A673 (cell line): ENCODE measurements at regions not wholly inside any gene's neighbourhood (a gene's known extent, or its start where the extent isn't known, plus 50 kb on each side); places are given as distances from the start of the nearest gene placed in this dataset.
"Not testable (repeated sequence)": the region's sequence is repeated elsewhere in the genome, so short reads cannot be mapped to it uniquely, and the experiment has no call there.

Experiments used
- BruUV-seq: library from RNA; stranded (reverse); fragments of 400-500 nt; replicated peaks from 2 replicates; lab custom pipeline; 2021; lab: Mats Ljungman, UMichigan
- CTCF ChIA-PET: fragments of 300-600 bp; sonication (Branson Sonifier 250); formaldehyde crosslinking; loops from one replicate; lab custom pipeline; 2022; ENCODE audit warnings: antibody characterized with exemption; lab: Charles Lee
- POLR2A ChIA-PET: fragments of 300-600 bp; sonication (Branson Sonifier 250); formaldehyde crosslinking; loops from one replicate; lab custom pipeline; 2022; ENCODE audit warnings: antibody characterized with exemption; ENCODE audit not compliant: low non-redundant PET; lab: Charles Lee
- DNase-seq: peaks from one replicate; pipeline ENCODE4 v3.0.0-alpha.2; 2015; ENCODE audit warnings: low spot score
- H3K27ac ChIP-seq: fragments of 200-600 bp; sonication (generic); 2 replicates; pipeline ENCODE4 v1.5.1; 2016; ENCODE audit warnings: mixed run types, low read depth, mild to moderate bottlenecking, mixed read lengths, antibody characterized with exemption, low read length; ENCODE audit not compliant: poor library complexity, severe bottlenecking
- H3K27me3 ChIP-seq: fragments of 200-600 bp; sonication (generic); replicated peaks from 2 replicates; pipeline ENCODE4 v1.6.1; 2017; ENCODE audit warnings: mixed run types, low read depth, mild to moderate bottlenecking, mixed read lengths, antibody characterized with exemption, low read length; ENCODE audit not compliant: insufficient read depth, poor library complexity
- H3K36me3 ChIP-seq: fragments of 200-600 bp; sonication (generic); 2 replicates; pipeline ENCODE4 v1.6.1; 2016; ENCODE audit warnings: mixed run types, mild to moderate bottlenecking, mixed read lengths, antibody characterized with exemption, low read length; ENCODE audit not compliant: insufficient read depth, poor library complexity, severe bottlenecking
- H3K4me1 ChIP-seq: fragments of 200-600 bp; sonication (generic); 2 replicates; pipeline ENCODE4 v1.6.1; 2017; ENCODE audit warnings: mixed run types, mild to moderate bottlenecking, mixed read lengths, antibody characterized with exemption, low read length; ENCODE audit not compliant: insufficient read depth, poor library complexity, severe bottlenecking
- H3K4me3 ChIP-seq: fragments of 200-600 bp; sonication (generic); 2 replicates; pipeline ENCODE4 v1.5.1; 2016; ENCODE audit warnings: low read depth, mixed run types, mild to moderate bottlenecking, mixed read lengths, low read length; ENCODE audit not compliant: poor library complexity, severe bottlenecking
- H3K9me3 ChIP-seq: fragments of 200-600 bp; sonication (generic); 2 replicates; pipeline ENCODE4 v1.6.1; 2016; ENCODE audit warnings: mixed run types, low read depth, mild to moderate bottlenecking, mixed read lengths, antibody characterized with exemption, low read length; ENCODE audit not compliant: poor library complexity, severe bottlenecking
- CTCF ChIP-seq: fragments of 300-800, 200-600 bp; sonication (generic); conservative IDR thresholded peaks from 2 replicates; pipeline ENCODE4 v1.5.1; 2017; ENCODE audit warnings: low read depth, mild to moderate bottlenecking, antibody characterized with exemption, low read length, moderate library complexity, mixed read lengths
- EZH2 ChIP-seq: fragments of 200-600 bp; sonication (generic); IDR thresholded peaks from 2 replicates; pipeline ENCODE4 v1.6.1; 2017; ENCODE audit warnings: borderline replicate concordance, low read depth, mild to moderate bottlenecking, mixed read lengths, antibody characterized with exemption, low read length; ENCODE audit not compliant: poor library complexity, severe bottlenecking
- intact Hi-C: fragments of 100-400 bp; cut with micrococcal nuclease; formaldehyde crosslinking; loops from one replicate; pipeline ENCODE4 v1.10.0; 2022; ENCODE audit not compliant: unreplicated experiment

DNA sequence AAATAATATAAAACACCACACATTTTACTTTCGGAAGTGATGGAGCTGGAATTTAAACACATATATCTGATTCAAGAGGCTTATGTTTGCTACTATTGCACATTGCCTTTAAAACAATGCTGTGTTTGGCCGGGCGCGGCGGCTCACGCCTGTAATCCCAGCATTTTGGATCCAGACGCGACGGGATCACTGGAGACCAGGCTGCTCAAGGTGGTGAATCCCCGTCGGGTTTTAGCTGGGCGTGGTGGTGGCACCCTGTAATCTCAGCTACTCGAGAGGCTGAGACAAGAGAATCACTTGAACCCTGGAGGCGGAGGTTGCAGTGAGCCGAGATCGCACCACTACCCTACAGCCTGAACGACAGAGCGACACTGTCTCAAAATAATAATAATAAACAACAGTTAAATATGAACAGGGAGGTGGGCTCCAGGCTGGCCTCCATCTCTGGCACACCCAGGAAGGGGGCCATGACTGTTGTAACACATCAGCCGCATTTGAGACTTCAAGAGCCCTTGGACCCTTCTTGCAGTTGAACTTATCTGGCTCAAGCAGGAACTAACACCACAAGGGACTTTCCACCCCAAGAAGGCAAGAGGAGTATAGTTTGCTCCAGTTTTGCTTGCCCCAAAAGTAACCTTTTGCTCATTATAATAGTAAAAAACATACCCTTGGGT lies 127.1 kb upstream of the ZNF184 start:
- intact Hi-C loops: loop anchor here (10.0 kb wide), 1 partner anchor 305 kb away; no protein-coding TSS in a partner anchor
- H3K27me3 ChIP-seq: peaks cover 8% of the 10 kb centered on the region
- TF ChIP-seq EZH2 (no peak), CTCF (no peak)
- H3K36me3 ChIP-seq: no peaks in the 10 kb centered on the region
- DNase-seq: no peak
- POLR2A ChIA-PET: no interaction called here
- no peak overlapping the region for H3K4me3 ChIP-seq
- no peak overlapping the region for H3K27ac ChIP-seq
- H3K4me1 ChIP-seq: peaks cover 3% of the 10 kb centered on the region
- CTCF ChIA-PET: interaction anchor here (0.6 kb wide), 1 partner anchor 9 kb away, joined by 3 read pairs; no protein-coding TSS in a partner anchor
- no peaks in the 10 kb centered on the region for H3K9me3 ChIP-seq
- BruUV-seq: no TSS peak

DNA sequence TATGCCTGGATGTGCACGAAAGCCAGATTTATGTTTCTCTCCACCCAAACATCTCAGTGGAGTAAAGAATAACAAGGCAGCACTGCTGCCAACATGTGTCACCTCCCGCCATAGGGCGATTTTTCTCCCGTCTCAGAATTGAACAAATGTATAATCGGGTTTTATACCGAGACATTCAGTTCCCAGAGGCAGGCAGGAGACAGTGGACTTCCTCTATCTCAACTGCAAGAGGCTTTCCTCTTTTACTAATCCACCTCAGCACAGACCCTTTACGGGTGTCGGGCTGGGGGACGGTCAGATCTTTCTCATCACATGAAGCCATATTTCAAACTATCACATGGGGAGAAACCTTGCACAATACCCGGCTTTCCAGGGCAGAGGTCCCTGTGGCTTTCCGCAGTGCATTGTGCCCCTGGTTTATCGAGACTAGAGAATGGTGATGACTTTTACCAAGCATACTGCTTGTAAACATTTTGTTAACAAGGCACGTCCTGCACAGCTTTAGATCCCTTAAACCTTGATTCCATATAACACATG lies 124.2 kb upstream of the ZNF184 start:
- DNase-seq, POLR2A ChIA-PET, H3K4me1 ChIP-seq, BruUV-seq, H3K27me3 ChIP-seq, intact Hi-C loops, H3K9me3 ChIP-seq, H3K4me3 ChIP-seq, H3K27ac ChIP-seq, CTCF ChIA-PET, H3K36me3 ChIP-seq: not testable (repeated sequence)

DNA sequence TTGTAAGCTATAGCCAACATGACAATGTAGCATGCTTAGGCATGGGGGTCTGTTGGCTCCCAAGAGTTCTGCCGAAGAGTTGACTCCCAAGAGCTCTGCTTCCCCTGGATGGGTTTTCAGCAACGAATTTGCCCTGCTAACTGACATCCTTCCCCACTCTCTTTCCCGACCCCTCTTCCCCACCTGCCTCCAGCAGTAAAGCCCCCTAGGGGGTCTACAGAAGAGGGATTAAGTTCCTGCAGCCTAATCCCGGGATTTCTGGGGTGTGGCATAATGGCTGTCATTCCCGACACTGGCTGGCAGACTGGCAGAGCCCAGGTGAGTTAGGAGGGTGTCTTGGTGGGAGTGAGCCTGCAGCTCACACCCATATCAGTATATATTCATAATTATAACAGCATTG lies 121.0 kb upstream of the ZNF184 start:
- ChIA-PET POLR2A (interaction anchor here (0.6 kb wide), 1 partner anchor 1277 kb away, joined by 3 read pairs; no protein-coding TSS in a partner anchor), CTCF (no interaction called here)
- TF ChIP-seq EZH2 (no peak), CTCF (no peak)
- intact Hi-C loops: loop anchor here (5.0 kb wide), 4 partner anchors 47 to 417 kb away; no protein-coding TSS in a partner anchor
- Histone ChIP-seq H3K36me3 (no peaks in the 10 kb centered on the region), H3K4me3 (peak overlapping the region; percentile 51), H3K27ac (no peak overlapping the region), H3K9me3 (no peaks in the 10 kb centered on the region), H3K27me3 (peaks cover 8% of the 10 kb centered on the region), H3K4me1 (no peaks in the 10 kb centered on the region)
- no TSS peak for BruUV-seq
- DNase-seq: no peak
